ENCODE measurements at regions not wholly inside any gene's neighbourhood (a gene's known extent, or its start where the extent isn't known, plus 50 kb on each side); places are given as distances from the start of the nearest gene placed in this dataset.

DNA sequence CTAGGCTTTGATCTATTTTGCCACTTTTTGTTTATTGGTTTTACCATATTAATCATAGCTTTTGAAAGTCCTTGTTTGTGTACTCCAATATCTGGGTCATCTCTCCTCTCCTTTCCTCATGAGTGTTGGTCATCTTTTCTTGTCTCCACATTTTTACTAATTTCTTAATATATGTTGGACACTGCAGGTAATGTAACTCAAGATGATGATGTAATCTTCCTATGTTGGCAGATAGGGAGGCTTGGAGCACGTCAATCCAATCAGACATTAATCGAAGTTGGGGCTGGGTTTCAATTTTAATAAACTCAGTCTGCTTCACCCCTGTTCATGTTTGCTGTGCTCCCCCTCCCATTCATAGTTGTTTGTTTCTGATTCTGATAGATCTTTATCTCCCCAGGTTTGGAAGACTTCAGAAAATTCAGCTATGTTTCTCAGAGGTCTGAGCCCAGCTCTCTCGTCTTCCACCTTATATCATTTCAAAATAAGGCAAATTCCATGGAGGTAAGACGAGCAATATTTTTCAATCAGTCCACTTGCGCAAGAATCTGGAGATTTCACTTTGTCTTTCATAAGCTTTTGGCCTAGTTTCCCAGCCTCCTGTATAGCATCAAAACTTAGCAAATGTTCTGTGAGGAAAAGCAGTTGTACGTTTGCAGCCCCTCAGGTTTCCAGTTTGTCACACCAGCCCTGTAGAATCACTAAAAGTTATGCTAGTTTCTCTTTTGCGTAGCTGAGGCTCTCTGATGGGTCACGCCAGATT lies 504.1 kb downstream of the TMTC2 start:
- no peak for DNase-seq

DNA sequence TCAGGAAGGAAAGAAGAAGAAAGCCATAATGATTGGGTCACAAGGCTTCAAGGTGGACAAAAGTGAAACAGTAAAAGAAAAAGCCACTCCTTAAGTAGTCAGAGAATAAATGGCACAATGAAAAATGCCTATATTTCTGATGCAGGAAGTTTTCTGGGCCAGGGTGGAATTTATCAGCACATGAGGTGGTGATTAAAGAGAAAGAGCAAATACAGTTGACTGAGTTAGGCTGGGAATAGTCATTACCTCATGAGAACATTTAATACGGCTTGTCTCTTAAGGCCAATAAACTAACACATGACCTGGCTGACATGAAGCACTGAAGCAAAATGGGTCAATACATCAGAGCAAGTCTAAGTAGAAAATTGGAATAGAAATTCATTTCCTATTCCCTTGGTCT lies 499.7 kb downstream of the TMTC2 start:
- no peak for DNase-seq

DNA sequence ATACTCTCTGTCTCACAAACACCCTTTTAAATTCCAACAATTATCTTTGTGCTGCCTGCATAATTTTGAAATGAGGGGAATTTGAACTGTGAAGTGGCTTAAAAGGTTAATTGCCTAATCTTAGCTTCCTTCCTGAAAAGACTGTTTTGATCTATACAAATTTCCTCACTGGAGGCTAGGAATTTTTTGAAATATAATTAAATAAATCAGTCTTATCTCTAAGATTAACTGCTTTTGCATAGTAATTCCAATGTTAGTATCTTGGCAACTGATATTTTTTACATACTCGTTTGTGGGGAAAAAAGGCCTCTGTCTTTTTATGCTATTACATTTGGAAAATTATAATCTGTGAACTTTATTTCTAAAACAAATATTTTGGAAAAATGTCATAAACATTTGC lies 498.5 kb downstream of the TMTC2 start:
- no peak for DNase-seq
